ENCODE measurements at regions not wholly inside any gene's neighbourhood (a gene's known extent, or its start where the extent isn't known, plus 50 kb on each side); places are given as distances from the start of the nearest gene placed in this dataset.

DNA sequence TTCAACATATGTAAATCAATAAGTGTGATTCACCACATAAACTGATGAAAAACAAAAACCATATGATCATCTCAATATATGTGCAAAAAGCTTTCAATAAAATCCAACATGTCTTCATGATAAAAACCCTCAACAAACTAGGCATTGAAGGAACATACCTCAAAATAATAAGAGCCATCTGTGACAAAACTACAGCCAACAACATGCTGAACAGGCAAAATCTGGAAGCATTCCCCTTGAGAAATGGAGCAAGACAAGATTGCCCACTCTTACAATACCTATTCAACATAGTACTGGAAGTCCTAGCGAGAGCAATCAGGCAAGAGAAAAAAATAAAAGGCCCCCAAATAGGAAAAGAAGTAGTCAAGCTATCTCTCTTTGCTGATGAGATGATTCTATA lies 76.5 kb downstream of the OTOR start:
- TF ChIP-seq, protein P1, sequence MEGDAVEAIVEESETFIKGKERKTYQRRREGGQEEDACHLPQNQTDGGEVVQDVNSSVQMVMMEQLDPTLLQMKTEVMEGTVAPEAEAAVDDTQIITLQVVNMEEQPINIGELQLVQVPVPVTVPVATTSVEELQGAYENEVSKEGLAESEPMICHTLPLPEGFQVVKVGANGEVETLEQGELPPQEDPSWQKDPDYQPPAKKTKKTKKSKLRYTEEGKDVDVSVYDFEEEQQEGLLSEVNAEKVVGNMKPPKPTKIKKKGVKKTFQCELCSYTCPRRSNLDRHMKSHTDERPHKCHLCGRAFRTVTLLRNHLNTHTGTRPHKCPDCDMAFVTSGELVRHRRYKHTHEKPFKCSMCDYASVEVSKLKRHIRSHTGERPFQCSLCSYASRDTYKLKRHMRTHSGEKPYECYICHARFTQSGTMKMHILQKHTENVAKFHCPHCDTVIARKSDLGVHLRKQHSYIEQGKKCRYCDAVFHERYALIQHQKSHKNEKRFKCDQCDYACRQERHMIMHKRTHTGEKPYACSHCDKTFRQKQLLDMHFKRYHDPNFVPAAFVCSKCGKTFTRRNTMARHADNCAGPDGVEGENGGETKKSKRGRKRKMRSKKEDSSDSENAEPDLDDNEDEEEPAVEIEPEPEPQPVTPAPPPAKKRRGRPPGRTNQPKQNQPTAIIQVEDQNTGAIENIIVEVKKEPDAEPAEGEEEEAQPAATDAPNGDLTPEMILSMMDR (IDR thresholded peaks at IDR 0.05): no peak
- no peak for TF ChIP-seq POLR2A (IDR thresholded peaks at IDR 0.05)

Data from stomach (tissue), 4 donors.